ENCODE measurements at regions not wholly inside any gene's neighbourhood (a gene's known extent, or its start where the extent isn't known, plus 50 kb on each side); places are given as distances from the start of the nearest gene placed in this dataset.

GRCh38 chr6:33950891-33951889 lies 147.4 kb upstream of the MLN start:
- no peak for DNase-seq

- no peak for DNase-seq
Observed at GRCh38 chr6:33950472-33950881, 146.7 kb upstream of the MLN start.

GRCh38 chr6:33949877-33950435 lies 146.2 kb upstream of the MLN start:
- DNase-seq: no peak

- no peak for DNase-seq
Observed at GRCh38 chr6:33949111-33949510, 145.3 kb upstream of the MLN start.

GRCh38 chr6:33947916-33948594 lies 144.3 kb upstream of the MLN start:
- DNase-seq: no peak

- DNase-seq: no peak
Observed at GRCh38 chr6:33947047-33947446, 143.2 kb upstream of the MLN start.

GRCh38 chr6:33945931-33946330 lies 142.1 kb upstream of the MLN start:
- no peak for DNase-seq

GRCh38 chr6:33944686-33945411 lies 141.0 kb upstream of the MLN start:
- no peak for DNase-seq

- DNase-seq: no peak
Observed at GRCh38 chr6:33936886-33937285, 133.1 kb upstream of the MLN start.

- DNase-seq: no peak
Observed at GRCh38 chr6:33935439-33936080, 131.8 kb upstream of the MLN start.

- DNase-seq: no peak
Observed at GRCh38 chr6:33934731-33935270, 131.0 kb upstream of the MLN start.

GRCh38 chr6:33933101-33933500 lies 129.3 kb upstream of the MLN start:
- no peak for DNase-seq

- no peak for DNase-seq
Observed at GRCh38 chr6:33931799-33932198, 128.0 kb upstream of the MLN start.

GRCh38 chr6:33929575-33930288 lies 125.9 kb upstream of the MLN start:
- no peak for DNase-seq

- no peak for DNase-seq
Observed at GRCh38 chr6:33927616-33928015, 123.8 kb upstream of the MLN start.

GRCh38 chr6:33927112-33927511 lies 123.3 kb upstream of the MLN start:
- DNase-seq: no peak

- DNase-seq: no peak
Observed at GRCh38 chr6:33926451-33926850, 122.6 kb upstream of the MLN start.

- no peak for DNase-seq
Observed at GRCh38 chr6:33925936-33926335, 122.1 kb upstream of the MLN start.

GRCh38 chr6:33925210-33925609 lies 121.4 kb upstream of the MLN start:
- DNase-seq: no peak

GRCh38 chr6:33924681-33925080 lies 120.9 kb upstream of the MLN start:
- DNase-seq: no peak

- no peak for DNase-seq
Observed at GRCh38 chr6:33923857-33924514, 120.2 kb upstream of the MLN start.
